Vagina (tissue), 2 donors: ENCODE measurements at regions not wholly inside any gene's neighbourhood (a gene's known extent, or its start where the extent isn't known, plus 50 kb on each side); places are given as distances from the start of the nearest gene placed in this dataset.

Source experiments
- CTCF ChIP-seq, 3 experiments: fragments of 450-650 bp in 2 of 3; fragments of 200-600 bp in 1 of 3; sonication (generic) in 1 of 3; IDR thresholded peaks; one replicate each; pipeline ENCODE4 v1.5.1; 2017 to 2019; ENCODE audit warnings: antibody characterized with exemption in 3 of 3, mild to moderate bottlenecking in 2 of 3, moderate library complexity in 2 of 3
- POLR2A ChIP-seq, 2 donors: fragments of 450-650 bp; IDR thresholded peaks; one replicate each; pipeline ENCODE4 v1.6.1; 2017; ENCODE audit warnings: antibody characterized with exemption in 2 of 2, mild to moderate bottlenecking in 2 of 2, moderate library complexity in 2 of 2
- POLR2AphosphoS5 ChIP-seq, 2 donors: sonication (generic); formaldehyde crosslinking; IDR thresholded peaks; one replicate each; pipeline ENCODE4 v1.9.0; 2017; ENCODE audit warnings: antibody characterized with exemption in 2 of 2, mild to moderate bottlenecking in 2 of 2, low read depth in 1 of 2; ENCODE audit not compliant: insufficient read depth in 1 of 2

DNA sequence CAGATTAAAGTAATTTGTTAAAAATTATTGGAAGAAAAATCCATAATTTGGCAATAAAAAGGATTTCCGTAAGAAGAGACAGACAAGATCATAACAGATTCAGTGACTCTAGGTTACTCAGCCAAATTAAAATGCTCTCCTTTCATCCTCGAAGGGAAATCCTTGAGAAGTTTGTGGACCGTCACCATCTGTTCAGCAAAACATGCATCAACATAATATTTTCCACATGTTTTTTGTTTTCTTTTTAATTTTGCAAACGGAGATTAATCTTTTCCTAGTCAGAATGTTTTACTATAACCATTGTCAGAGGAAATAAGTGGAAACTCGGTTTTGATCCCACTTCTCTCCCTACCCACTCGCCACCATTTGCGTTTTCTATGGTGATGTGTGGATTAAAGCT lies 128.3 kb downstream of the TMCO5A start:
- no peak for TF ChIP-seq POLR2A (IDR thresholded peaks at IDR 0.05)
- no peak for TF ChIP-seq CTCF (IDR thresholded peaks at IDR 0.05)
- TF ChIP-seq POLR2AphosphoS5 (IDR thresholded peaks at IDR 0.05; ENCODE audit: insufficient read depth in 1 of 2, low read depth in 1 of 2): no peak
